ENCODE measurements at regions not wholly inside any gene's neighbourhood (a gene's known extent, or its start where the extent isn't known, plus 50 kb on each side); places are given as distances from the start of the nearest gene placed in this dataset.

GRCh38 chr16:76175718-76176117, 101.5 kb upstream of the CNTNAP4 start:
- no peak overlapping the region for H3K4me3 ChIP-seq (ENCODE audit: low read depth, low read length)
- DNase-seq (ENCODE audit: low read depth) = no peak
- no peak for TF ChIP-seq CTCF (IDR thresholded peaks at IDR 0.05; ENCODE audit: insufficient read depth, low read depth, low read length)

- H3K4me3 ChIP-seq (ENCODE audit: low read depth, low read length) = no peak overlapping the region
- DNase-seq (ENCODE audit: low read depth) = no peak
- no peak for TF ChIP-seq CTCF (IDR thresholded peaks at IDR 0.05; ENCODE audit: insufficient read depth, low read depth, low read length)
These were observed 101.0 kb upstream of the CNTNAP4 start for GRCh38 chr16:76176153-76176552.

GRCh38 chr16:76176616-76177015, 100.6 kb upstream of the CNTNAP4 start:
- no peak overlapping the region for H3K4me3 ChIP-seq (ENCODE audit: low read depth, low read length)
- TF ChIP-seq CTCF (IDR thresholded peaks at IDR 0.05; ENCODE audit: insufficient read depth, low read depth, low read length) = no peak
- no peak for DNase-seq (ENCODE audit: low read depth)

- H3K4me3 ChIP-seq (ENCODE audit: low read depth, low read length) = no peak overlapping the region
- DNase-seq (ENCODE audit: low read depth) = no peak
- no peak for TF ChIP-seq CTCF (IDR thresholded peaks at IDR 0.05; ENCODE audit: insufficient read depth, low read depth, low read length)
These were observed 95.1 kb upstream of the CNTNAP4 start for GRCh38 chr16:76182041-76182635.

GRCh38 chr16:76183647-76184046, 93.6 kb upstream of the CNTNAP4 start:
- no peak for DNase-seq (ENCODE audit: low read depth)
- TF ChIP-seq CTCF (IDR thresholded peaks at IDR 0.05; ENCODE audit: insufficient read depth, low read depth, low read length) = no peak
- H3K4me3 ChIP-seq (ENCODE audit: low read depth, low read length) = no peak overlapping the region

GRCh38 chr16:76190057-76190456, 87.1 kb upstream of the CNTNAP4 start:
- DNase-seq (ENCODE audit: low read depth) = no peak
- TF ChIP-seq CTCF (IDR thresholded peaks at IDR 0.05; ENCODE audit: insufficient read depth, low read depth, low read length) = no peak
- H3K4me3 ChIP-seq (ENCODE audit: low read depth, low read length) = no peak overlapping the region

- H3K4me3 ChIP-seq (ENCODE audit: low read depth, low read length) = no peak overlapping the region
- no peak for DNase-seq (ENCODE audit: low read depth)
- no peak for TF ChIP-seq CTCF (IDR thresholded peaks at IDR 0.05; ENCODE audit: insufficient read depth, low read depth, low read length)
These were observed 86.7 kb upstream of the CNTNAP4 start for GRCh38 chr16:76190480-76190879.
